ENCODE measurements at regions not wholly inside any gene's neighbourhood (a gene's known extent, or its start where the extent isn't known, plus 50 kb on each side); places are given as distances from the start of the nearest gene placed in this dataset.

DNA sequence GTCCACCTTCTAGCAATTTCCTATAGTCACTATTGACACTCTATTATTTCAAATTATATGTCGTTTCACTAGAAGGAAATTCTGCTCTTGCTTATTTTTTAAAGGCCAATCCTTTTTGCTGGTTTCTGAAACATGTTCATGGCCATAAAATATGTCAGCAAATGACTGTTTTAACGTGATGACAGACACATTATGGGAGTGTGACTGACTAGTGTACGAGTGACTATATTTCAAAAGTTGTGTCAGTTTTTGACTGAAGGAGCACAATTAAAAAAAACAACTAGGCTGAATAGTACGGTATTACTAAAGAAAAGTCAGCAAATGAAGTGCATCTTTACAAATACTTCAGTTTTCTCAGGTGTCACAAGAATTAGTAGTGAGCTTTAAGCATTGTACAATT lies 196.0 kb downstream of the NR4A2 start:
- CTCF ChIA-PET = no interaction called here
- Histone ChIP-seq H3K4me1 (no peaks in the 10 kb centered on the region), H3K27ac (no peak overlapping the region), H3K9me3 (no peaks in the 10 kb centered on the region), H3K4me3 (no peak overlapping the region), H3K4me2 (no peak overlapping the region)
- no peak for ATAC-seq
- POLR2A ChIA-PET = no interaction called here
- DNase-seq (ENCODE audit: low read depth in 1 of 2, low spot score in 1 of 2) = no peak
- WGBS (ENCODE audit: missing lambda C conversion rate) = 29% methylated on average over 4 of the region's 4 CpGs
- no peak for FAIRE-seq
- TF ChIP-seq TFCP2L1 (CRISPR knock-in tag; IDR thresholded peaks at IDR 0.05) (no peak), HOXB13 (CRISPR knock-in tag; IDR thresholded peaks at IDR 0.05; ENCODE audit: low read depth) (no peak), FOSL2 (IDR thresholded peaks at IDR 0.05) (no peak), FOSL2 (CRISPR knock-in tag; IDR thresholded peaks at IDR 0.05) (no peak), KDM1A (IDR thresholded peaks at IDR 0.05; ENCODE audit: low read depth) (no peak), ESRRA (IDR thresholded peaks at IDR 0.05; ENCODE audit: borderline replicate concordance, low read length) (no peak)
- TF ChIP-seq, protein P1, sequence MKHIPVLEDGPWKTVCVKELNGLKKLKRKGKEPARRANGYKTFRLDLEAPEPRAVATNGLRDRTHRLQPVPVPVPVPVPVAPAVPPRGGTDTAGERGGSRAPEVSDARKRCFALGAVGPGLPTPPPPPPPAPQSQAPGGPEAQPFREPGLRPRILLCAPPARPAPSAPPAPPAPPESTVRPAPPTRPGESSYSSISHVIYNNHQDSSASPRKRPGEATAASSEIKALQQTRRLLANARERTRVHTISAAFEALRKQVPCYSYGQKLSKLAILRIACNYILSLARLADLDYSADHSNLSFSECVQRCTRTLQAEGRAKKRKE (CRISPR knock-in tag; IDR thresholded peaks at IDR 0.05; ENCODE audit: low read depth) = no peak
- TF ChIP-seq, protein P2, sequence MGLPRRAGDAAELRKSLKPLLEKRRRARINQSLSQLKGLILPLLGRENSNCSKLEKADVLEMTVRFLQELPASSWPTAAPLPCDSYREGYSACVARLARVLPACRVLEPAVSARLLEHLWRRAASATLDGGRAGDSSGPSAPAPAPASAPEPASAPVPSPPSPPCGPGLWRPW (IDR thresholded peaks at IDR 0.05) = no peak
- TF ChIP-seq, protein P3, sequence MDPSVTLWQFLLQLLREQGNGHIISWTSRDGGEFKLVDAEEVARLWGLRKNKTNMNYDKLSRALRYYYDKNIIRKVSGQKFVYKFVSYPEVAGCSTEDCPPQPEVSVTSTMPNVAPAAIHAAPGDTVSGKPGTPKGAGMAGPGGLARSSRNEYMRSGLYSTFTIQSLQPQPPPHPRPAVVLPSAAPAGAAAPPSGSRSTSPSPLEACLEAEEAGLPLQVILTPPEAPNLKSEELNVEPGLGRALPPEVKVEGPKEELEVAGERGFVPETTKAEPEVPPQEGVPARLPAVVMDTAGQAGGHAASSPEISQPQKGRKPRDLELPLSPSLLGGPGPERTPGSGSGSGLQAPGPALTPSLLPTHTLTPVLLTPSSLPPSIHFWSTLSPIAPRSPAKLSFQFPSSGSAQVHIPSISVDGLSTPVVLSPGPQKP (IDR thresholded peaks at IDR 0.05; ENCODE audit: low read depth, low read length) = no peak
- TF ChIP-seq, protein P4, sequence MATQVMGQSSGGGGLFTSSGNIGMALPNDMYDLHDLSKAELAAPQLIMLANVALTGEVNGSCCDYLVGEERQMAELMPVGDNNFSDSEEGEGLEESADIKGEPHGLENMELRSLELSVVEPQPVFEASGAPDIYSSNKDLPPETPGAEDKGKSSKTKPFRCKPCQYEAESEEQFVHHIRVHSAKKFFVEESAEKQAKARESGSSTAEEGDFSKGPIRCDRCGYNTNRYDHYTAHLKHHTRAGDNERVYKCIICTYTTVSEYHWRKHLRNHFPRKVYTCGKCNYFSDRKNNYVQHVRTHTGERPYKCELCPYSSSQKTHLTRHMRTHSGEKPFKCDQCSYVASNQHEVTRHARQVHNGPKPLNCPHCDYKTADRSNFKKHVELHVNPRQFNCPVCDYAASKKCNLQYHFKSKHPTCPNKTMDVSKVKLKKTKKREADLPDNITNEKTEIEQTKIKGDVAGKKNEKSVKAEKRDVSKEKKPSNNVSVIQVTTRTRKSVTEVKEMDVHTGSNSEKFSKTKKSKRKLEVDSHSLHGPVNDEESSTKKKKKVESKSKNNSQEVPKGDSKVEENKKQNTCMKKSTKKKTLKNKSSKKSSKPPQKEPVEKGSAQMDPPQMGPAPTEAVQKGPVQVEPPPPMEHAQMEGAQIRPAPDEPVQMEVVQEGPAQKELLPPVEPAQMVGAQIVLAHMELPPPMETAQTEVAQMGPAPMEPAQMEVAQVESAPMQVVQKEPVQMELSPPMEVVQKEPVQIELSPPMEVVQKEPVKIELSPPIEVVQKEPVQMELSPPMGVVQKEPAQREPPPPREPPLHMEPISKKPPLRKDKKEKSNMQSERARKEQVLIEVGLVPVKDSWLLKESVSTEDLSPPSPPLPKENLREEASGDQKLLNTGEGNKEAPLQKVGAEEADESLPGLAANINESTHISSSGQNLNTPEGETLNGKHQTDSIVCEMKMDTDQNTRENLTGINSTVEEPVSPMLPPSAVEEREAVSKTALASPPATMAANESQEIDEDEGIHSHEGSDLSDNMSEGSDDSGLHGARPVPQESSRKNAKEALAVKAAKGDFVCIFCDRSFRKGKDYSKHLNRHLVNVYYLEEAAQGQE (IDR thresholded peaks at IDR 0.05) = no peak

GRCh38 chr2:156134887-156135286 lies 197.6 kb downstream of the NR4A2 start:
- H3K9me3 ChIP-seq = no peaks in the 10 kb centered on the region
- H3K4me1 ChIP-seq = no peaks in the 10 kb centered on the region
- ChIA-PET POLR2A (no interaction called here), CTCF (interaction anchor here (0.7 kb wide), 1 partner anchor 10 kb away, joined by 3 read pairs; no protein-coding TSS in a partner anchor)
- H3K4me2 ChIP-seq = no peak overlapping the region
- FAIRE-seq (no peak), DNase-seq (ENCODE audit: low read depth in 1 of 2, low spot score in 1 of 2) (no peak), ATAC-seq (no peak)
- no peak overlapping the region for H3K27ac ChIP-seq
- WGBS (ENCODE audit: missing lambda C conversion rate) = 71% methylated on average over 5 of the region's 5 CpGs
- TF ChIP-seq, protein P4 (IDR thresholded peaks at IDR 0.05) = no peak
- TF ChIP-seq JUN (IDR thresholded peaks at IDR 0.05) (no peak), JUNB (IDR thresholded peaks at IDR 0.05) (no peak), MYC (IDR thresholded peaks at IDR 0.05; ENCODE audit: borderline replicate concordance, low read length) (no peak), NPAS2 (CRISPR knock-in tag; IDR thresholded peaks at IDR 0.05; ENCODE audit: borderline replicate concordance) (no peak), CEBPB (IDR thresholded peaks at IDR 0.05) (no peak), EHMT2 (IDR thresholded peaks at IDR 0.05; ENCODE audit: low read depth) (no peak)
- TF ChIP-seq, protein P2 (IDR thresholded peaks at IDR 0.05) = no peak
- no peak overlapping the region for H3K4me3 ChIP-seq

All from A549 (cell line).